ENCODE measurements at regions not wholly inside any gene's neighbourhood (a gene's known extent, or its start where the extent isn't known, plus 50 kb on each side); places are given as distances from the start of the nearest gene placed in this dataset.
A peak's percentile ranks its signal among the peaks of the same experiment; 100 is the strongest.

DNA sequence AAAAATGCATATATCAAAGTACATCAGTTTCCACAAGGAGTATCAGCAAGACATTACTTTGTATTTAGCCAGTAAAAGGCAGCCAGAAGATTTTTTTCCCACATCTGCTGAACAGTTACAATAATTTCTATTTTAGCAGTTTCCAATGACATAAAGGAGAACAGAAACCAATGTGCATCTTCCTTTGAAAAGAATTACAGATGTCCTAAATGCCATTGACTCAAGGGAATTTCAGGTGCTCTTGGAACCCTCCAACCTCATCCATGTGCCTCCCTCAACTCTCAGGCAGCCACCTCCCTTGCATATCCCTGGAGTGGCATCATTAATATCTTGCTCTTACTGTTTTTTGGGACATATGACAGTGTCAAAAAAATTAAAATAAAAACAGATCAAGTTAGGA is 62.2 kb upstream of the ST8SIA1 start:
- DNase-seq = no peak
- CTCF ChIA-PET = interaction anchor here (2.0 kb wide), 1 partner anchor 10 kb away, joined by 5 read pairs; no protein-coding TSS in a partner anchor
- Mint-ChIP-seq H3K36me3 (ENCODE audit: low read depth) (no peaks in the 10 kb centered on the region), H3K4me3 (no peak overlapping the region), H3K9me3 (ENCODE audit: insufficient read depth) (no peaks in the 10 kb centered on the region), H3K27me3 (ENCODE audit: low read depth) (no peaks in the 10 kb centered on the region), H3K27ac (peak overlapping the region; percentile 61), H3K4me1 (ENCODE audit: low read depth) (peaks cover 20% of the 10 kb centered on the region)
- no peak for ATAC-seq
- POLR2A ChIA-PET = interaction anchor here (1.0 to 1.4 kb wide), 3 partner anchors 13 to 61 kb away, joined by 3 read pairs; no protein-coding TSS in a partner anchor

DNA sequence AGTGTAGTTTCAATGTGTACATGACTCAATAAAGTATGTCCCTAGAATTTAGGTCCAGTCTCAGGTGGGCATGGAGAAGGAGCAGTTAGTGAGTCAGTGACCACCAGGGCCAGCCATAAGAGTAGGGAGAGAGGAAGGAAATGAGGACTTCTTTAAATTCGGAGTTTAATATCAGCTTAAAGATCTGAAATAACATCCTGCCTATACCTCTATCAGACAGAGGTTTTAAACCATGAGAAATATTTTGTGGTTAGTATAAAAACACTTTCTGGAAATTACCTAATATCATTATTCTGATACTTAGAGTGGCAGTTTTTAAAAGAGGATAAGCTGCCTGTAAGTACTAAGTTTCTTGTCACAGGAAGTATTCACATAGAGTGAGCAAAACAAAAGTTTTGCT is 61.7 kb upstream of the ST8SIA1 start:
- peak; percentile 36 for ATAC-seq
- no peaks in the 10 kb centered on the region for H3K27me3 Mint-ChIP-seq (ENCODE audit: low read depth)
- ChIA-PET CTCF (no interaction called here), POLR2A (interaction anchor here (1.0 to 1.4 kb wide), 3 partner anchors 13 to 61 kb away, joined by 3 read pairs; no protein-coding TSS in a partner anchor)
- no peak overlapping the region for H3K4me3 Mint-ChIP-seq
- peak overlapping the region; percentile 61 for H3K27ac Mint-ChIP-seq
- H3K4me1 Mint-ChIP-seq (ENCODE audit: low read depth) = peaks cover 20% of the 10 kb centered on the region
- H3K36me3 Mint-ChIP-seq (ENCODE audit: low read depth) = no peaks in the 10 kb centered on the region
- no peaks in the 10 kb centered on the region for H3K9me3 Mint-ChIP-seq (ENCODE audit: insufficient read depth)
- DNase-seq = no peak

DNA sequence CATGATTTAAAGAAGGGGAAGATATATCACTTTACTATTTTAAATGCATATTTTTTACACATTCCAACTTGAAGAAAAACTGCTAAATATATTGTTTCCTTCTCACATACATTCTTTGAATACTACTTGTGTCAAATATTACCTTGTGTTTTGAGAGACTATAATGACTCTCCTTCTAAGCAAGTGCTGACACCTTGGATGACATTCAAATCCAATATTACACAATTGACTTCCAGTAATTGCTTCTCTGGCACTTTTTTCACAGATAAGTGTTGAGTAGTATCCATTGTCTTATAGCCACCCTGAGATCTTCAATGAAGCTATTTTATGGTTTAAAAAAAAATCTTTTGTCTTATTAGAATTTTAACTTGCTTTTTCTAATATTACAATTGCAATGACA is 61.2 kb upstream of the ST8SIA1 start:
- ChIA-PET CTCF (interaction anchor here (1.1 kb wide), 1 partner anchor 11 kb away, joined by 3 read pairs; no protein-coding TSS in a partner anchor), POLR2A (interaction anchor here (1.0 to 1.4 kb wide), 3 partner anchors 14 to 60 kb away, joined by 3 read pairs; no protein-coding TSS in a partner anchor)
- DNase-seq = no peak
- no peak overlapping the region for H3K4me3 Mint-ChIP-seq
- no peak for ATAC-seq
- no peaks in the 10 kb centered on the region for H3K27me3 Mint-ChIP-seq (ENCODE audit: low read depth)
- H3K27ac Mint-ChIP-seq = no peak overlapping the region
- H3K4me1 Mint-ChIP-seq (ENCODE audit: low read depth) = peaks cover 20% of the 10 kb centered on the region
- no peaks in the 10 kb centered on the region for H3K36me3 Mint-ChIP-seq (ENCODE audit: low read depth)
- no peaks in the 10 kb centered on the region for H3K9me3 Mint-ChIP-seq (ENCODE audit: insufficient read depth)

Measured in activated CD8-positive, alpha-beta T cell treated with anti-CD3 and anti-CD28 coated beads, Interleukin-2, amount 10 ng/mL, durations not matched to agents 7 days and 5 days (primary cell).